HUDEP-2 (cell line): ENCODE measurements at regions not wholly inside any gene's neighbourhood (a gene's known extent, or its start where the extent isn't known, plus 50 kb on each side); places are given as distances from the start of the nearest gene placed in this dataset.

Experiments
- DNase-seq, 76 experiments: peaks; one replicate each; lab custom pipeline; 2025; ENCODE audit not compliant: unreplicated experiment in 76 of 76; lab: John Stamatoyannopoulos, UW

DNA sequence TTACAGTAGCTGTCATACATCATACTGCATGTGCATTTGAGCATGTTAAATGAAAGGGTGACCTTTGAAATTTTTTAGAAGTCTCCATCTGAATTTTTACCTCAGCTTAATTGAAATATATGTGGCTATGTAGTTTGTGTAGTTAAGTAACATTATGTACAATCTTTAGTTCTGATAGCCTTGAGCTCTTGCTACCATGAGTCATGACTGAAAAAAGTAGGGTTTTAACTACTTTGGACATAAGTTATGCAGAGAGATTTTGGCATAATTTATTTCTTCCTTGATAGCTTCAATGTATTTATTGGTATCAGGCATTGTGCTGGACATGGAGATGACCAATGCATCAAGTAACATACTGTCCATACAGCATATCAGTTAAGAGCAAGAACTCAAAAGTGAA lies 376.5 kb upstream of the ZNF717 start:
- no peak for DNase-seq

DNA sequence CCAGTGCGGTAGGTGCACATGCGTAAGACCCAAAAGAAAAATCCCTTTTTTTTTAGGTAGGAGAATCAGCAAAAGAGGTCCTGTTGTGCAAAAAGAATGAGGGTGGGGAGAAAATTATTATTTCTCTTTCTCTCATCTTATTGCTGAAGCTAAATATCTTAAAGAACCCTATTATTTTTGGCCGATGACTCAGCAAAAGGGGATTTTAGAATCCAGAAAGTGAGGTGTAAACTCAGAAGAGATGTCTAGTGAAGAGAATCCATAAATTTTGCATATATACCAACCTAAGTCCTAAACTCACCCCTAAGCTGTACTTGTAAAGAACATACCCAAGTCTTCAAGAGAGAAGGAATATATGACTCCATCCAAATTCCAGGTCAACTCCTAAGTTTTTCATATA lies 386.3 kb upstream of the ZNF717 start:
- DNase-seq: no peak

DNA sequence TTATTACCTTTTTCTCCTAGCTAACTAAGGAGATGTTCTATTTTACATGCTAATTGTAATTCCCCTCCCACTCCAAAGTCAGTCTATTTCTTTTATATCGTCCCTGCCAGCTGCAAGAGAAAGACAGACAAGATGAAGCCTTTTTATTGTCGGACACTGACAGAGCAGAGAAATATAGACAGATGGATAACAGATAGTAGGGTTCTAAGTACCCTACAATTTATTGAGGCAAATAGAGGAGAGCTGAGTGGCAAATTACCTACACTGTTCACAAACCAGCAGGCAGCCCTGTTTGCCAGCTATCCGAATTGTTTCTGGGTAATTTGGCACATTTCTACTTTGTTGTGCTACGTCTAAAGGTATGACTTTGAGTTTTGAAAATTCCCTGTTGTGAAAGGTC lies 392.3 kb upstream of the ZNF717 start:
- DNase-seq: no peak

DNA sequence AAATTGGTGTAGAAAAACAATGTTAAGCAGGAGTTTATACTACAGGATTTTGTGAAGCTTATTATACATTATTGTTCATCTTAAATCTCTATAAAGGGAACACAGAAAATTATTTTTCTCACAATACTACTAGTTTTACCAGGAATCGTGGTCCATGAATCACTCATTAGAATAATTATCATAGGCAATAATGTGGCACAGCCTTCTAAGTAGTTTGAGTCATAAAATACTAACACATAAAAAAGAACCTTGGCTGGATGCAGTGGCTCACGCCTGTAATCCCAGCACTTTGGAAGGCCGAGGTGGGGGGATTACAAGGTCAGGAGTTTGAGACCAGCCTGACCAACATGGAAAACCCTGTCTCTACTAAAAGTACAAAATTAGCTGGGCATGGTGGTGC lies 393.1 kb upstream of the ZNF717 start:
- DNase-seq: no peak

DNA sequence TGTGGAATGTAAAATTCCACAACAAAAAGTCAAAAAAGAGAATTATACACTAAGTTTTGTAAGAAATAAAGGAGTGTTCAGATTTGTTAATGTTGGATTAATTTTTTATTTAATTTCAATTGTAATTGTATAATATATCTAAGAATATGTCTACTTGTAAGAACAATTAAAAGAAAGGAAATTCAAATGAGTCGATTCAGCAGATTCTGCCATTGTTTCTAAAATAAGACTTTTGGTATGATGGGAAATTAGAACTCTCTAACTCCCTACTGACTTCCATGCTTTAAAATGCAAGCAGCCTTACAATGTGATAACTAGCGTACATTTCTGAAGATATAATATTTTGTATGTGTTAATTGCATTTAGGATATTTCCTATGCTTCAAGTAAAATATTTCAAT lies 395.9 kb upstream of the ZNF717 start:
- DNase-seq: no peak

- DNase-seq: no peak
These were observed 412.7 kb upstream of the ZNF717 start for GRCh38 chr3:76198086-76198485.

DNA sequence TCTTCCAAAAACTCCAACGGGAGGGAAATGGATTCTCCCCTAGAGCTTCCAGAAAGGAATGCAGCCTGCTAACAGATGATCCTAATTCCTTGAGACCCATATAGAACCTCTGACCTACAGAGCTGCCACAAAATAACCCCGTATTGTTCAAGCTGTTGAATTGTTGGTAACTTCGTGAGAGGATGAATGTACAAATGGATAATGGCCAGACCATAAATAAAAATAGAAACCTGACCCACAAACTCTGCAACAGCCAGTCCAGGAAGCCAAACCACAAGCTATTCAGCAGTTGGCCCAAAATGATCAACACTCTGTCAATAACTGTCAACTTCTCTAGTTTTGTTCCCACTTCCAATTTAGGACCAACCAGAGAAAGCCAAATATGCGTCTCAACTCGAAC lies 414.0 kb upstream of the ZNF717 start:
- DNase-seq: no peak

GRCh38 chr3:76203578-76203977 lies 418.2 kb upstream of the ZNF717 start:
- DNase-seq: no peak

GRCh38 chr3:76206346-76206745 lies 421.0 kb upstream of the ZNF717 start:
- DNase-seq: no peak

- DNase-seq: no peak
These were observed 427.3 kb upstream of the ZNF717 start for GRCh38 chr3:76212679-76213078.

DNA sequence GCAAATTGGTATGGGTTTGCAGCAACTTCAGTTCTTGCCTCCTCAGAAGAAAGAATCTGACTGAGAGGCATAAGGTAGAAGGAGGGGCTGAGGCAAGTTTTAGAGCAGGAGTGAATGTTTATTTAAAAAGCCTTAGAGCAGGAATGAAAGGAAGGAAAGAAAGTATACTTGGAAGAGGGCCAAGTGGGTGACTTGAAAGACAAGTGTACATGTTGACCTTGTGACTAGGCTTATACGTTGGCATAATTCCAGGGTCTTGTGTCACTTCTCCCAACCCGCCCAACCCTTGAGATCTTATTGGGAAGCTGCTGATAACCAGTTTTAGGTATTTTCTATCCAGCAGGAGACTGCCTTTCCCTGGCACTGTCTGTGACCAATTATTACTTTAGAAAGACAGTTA lies 436.9 kb upstream of the ZNF717 start:
- DNase-seq: peak in 8 of 76 experiments; percentile 2 to 78 (median 52)

- DNase-seq: no peak
These were observed 445.9 kb upstream of the ZNF717 start for GRCh38 chr3:76231258-76231657.

DNA sequence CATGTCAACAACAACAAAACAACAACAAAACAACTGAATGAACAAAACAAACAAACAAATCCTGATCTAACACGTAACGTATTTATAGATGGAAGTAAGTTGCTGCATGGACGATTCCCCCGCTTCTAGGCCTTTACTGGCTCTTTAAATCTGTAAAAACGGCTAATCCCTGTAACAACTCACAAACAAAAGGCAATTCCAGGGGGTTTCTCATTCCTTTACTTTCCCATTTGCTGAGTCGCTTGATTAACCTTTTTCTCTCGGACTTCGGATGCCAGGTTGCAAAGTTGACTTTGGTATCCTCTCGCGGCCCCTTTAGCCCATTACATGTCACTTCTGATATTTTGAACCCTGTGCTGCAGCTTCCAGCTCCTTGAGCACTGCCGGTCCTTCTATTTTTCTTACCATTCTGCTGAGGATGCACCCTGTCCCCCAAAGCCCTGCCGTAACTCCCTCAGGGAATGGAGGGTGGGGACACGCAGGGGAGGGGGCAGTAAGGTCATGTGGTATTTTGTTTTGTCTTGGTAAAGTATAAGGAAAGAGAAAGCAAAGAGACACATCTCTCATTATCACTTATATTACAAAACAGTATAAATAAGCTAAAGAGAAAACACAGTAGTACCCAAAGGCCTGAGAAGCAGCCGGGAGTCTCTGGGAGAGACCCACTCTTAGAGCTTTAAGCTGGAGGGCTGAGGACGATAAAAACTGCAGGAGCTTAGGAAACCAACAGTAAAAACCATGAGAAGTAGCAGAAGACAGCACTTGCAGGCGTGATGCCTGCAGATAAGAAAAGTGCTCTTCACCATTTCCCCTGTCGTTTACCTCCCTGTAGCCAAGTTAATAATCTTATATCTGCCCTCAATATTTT lies 457.8 kb upstream of the ZNF717 start:
- DNase-seq: peak in 1 of 76 experiments; percentile 32

GRCh38 chr3:76245073-76245472 lies 459.7 kb upstream of the ZNF717 start:
- DNase-seq: no peak

- no peak for DNase-seq
These were observed 460.3 kb upstream of the ZNF717 start for GRCh38 chr3:76245622-76246021.

DNA sequence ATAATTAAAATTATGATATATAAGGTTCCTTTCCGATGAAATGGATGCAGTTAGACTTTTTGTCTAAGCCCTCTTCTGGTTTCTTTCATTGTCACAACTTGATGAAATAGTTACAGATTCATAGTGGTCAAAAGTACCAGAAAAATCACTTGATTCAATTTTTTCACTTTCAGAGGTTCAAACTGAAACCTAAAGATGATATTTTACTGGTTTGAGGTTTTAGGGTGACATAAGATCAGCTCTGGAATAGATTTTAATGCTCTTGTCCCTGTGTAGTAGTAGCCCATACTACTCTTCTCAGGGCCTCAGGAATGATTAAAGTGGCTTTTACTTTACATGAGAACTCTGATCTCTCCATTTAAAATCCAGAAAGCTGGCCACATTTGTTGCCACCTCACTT lies 479.1 kb upstream of the ZNF717 start:
- no peak for DNase-seq

- no peak for DNase-seq
These were observed 479.6 kb upstream of the ZNF717 start for GRCh38 chr3:76264911-76265310.

DNA sequence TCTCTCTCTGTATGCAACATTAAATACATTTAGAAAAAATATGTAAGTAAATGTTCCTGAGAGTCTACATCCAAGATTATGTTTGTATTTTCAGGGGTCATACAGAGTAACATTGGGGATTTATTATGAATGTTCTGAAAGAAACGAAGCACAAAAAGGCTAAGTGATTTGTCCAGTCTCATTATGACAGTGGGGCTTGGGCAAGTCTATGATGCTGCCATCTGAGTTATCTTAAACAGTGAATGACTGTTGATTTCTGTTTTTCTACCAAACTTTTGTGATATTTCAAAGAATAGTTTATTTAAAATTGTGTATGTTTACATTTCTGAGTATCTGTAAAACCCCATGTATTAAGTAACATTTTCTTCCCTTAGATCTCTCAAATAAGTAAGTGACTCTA lies 481.2 kb upstream of the ZNF717 start:
- no peak for DNase-seq

DNA sequence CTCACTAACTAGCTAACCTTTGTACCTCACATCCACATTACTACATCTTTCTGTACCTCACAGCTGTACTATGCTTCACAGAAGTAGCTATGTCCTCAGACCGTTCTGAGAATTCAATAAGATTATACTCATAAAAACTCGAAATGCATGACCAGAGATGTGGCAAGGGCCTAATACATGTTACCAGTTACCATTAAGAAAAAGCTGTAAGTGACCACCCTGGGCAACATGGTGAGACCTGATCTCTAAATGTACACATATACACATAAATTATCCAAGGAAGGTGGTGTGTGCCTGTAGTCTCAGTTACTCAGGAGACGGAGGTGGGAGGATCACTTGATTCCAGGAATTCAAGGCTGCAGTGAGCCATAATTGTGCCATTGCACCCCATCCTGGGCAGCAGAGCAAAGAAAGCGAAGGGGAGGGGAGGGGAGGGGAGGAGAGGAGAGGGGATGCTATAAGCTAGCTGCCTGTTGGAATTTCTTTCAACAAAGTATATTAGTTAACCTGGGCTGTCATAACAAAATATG lies 482.6 kb upstream of the ZNF717 start:
- DNase-seq: no peak

DNA sequence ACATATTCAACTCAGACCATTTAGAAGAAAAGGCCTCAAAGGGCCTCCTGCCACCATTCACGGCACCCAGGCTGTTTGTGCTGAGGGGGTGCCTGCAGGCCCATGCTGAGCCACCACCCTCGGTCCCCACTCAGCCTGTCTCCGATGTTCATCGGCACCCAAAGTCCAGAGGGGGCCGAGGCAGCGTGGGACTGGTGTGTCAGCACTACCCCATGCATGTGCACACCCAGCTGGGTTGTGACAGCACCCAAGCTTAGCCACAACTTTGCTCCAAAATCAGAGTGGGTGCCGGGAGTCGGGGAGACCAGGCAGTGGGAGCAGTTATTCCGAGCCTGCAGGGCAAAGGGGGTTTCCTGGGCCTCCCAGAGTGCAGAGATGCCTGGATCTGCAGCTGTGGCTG lies 508.5 kb upstream of the ZNF717 start:
- no peak for DNase-seq

- DNase-seq: no peak
These were observed 515.4 kb upstream of the ZNF717 start for GRCh38 chr3:76300746-76301145.

DNA sequence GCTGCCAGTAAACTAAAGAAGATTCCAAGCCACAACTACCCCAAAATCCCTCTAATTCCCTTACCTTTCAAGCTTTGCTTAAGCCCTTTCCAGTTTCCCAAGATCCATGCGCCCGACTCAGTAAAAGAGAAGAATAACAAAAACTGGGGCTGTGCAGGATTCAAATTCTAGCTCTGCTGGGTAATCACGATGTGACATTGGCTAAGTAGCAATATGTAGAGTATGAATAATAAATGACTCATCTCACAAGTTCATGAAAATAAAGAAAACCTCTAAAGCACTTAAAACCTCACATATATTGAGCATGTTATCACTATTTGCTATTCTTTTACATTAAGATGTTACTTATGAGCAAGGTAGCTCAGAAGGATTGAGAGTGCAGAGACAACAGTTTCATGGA lies 522.2 kb upstream of the ZNF717 start:
- DNase-seq: no peak

- DNase-seq: no peak
These were observed 523.2 kb upstream of the ZNF717 start for GRCh38 chr3:76308541-76308940.
